SK-N-SH (cell line): ENCODE measurements at regions not wholly inside any gene's neighbourhood (a gene's known extent, or its start where the extent isn't known, plus 50 kb on each side); places are given as distances from the start of the nearest gene placed in this dataset.

Experiments used
- CTCF ChIA-PET: fragments of 300-600, 350-600 bp; formaldehyde crosslinking; extraction: SDS; loops from one replicate; lab custom pipeline; 2021; lab: Yijun Ruan, JAX
- POLR2A ChIA-PET: fragments of 350-600 bp; sonication (Branson Sonifier 250); formaldehyde crosslinking; extraction: SDS; loops from one replicate; lab custom pipeline; 2020; ENCODE audit warnings: antibody characterized with exemption, inconsistent platforms; lab: Yijun Ruan, JAX
- DNase-seq: peaks from one replicate; pipeline ENCODE4 v3.0.0; 2012
- H2AFZ ChIP-seq: fragments of 200-600 bp; sonication (generic); 2 replicates; pipeline ENCODE4 v1.8.1; 2016; ENCODE audit warnings: antibody characterized with exemption, mild to moderate bottlenecking, low read depth
- H3F3A ChIP-seq: fragments of 200-600 bp; sonication (generic); replicated peaks from 2 replicates; pipeline ENCODE3; 2016; ENCODE audit warnings: antibody characterized with exemption, mild to moderate bottlenecking; ENCODE audit not compliant: insufficient read depth
- H3K27ac ChIP-seq, 2 experiments: fragments of 200-500 bp in 1 of 2; fragments of 200-600 bp in 1 of 2; sonication (Bioruptor generic) in 1 of 2; sonication (generic), shearing (Covaris generic) in 1 of 2; 2 replicates each; pipeline versions ENCODE4 v1.5.1 to v1.6.1; 2014 to 2016; ENCODE audit warnings: low read depth in 2 of 2, inconsistent platforms in 1 of 2, low read length in 1 of 2, mild to moderate bottlenecking in 1 of 2, mixed read lengths in 1 of 2
- H3K27me3 ChIP-seq: fragments of 200-600 bp; sonication (generic), shearing (Covaris generic); 2 replicates; pipeline ENCODE4 v1.6.1; 2016; ENCODE audit warnings: mixed run types; ENCODE audit not compliant: insufficient read depth
- H3K36me3 ChIP-seq, 2 experiments: fragments of 200-500 bp in 1 of 2; fragments of 200-600 bp in 1 of 2; sonication (Bioruptor generic) in 1 of 2; sonication (generic) in 1 of 2; replicated peaks in 1 of 2; 2 replicates each; pipeline versions ENCODE3 to v1.5.1; 2014 to 2016; ENCODE audit warnings: low read length in 1 of 2, mild to moderate bottlenecking in 1 of 2; ENCODE audit not compliant: insufficient read depth in 2 of 2, control insufficient read depth in 1 of 2
- H3K4me1 ChIP-seq, 2 experiments: fragments of 200-500 bp in 1 of 2; fragments of 200-600 bp in 1 of 2; sonication (Bioruptor generic) in 1 of 2; sonication (generic), shearing (Covaris generic) in 1 of 2; 2 replicates each; pipeline versions ENCODE4 v1.5.1 to v1.6.1; 2014 to 2016; ENCODE audit warnings: low read depth in 1 of 2, low read length in 1 of 2, mixed run types in 1 of 2; ENCODE audit not compliant: insufficient read depth in 2 of 2, control insufficient read depth in 1 of 2
- H3K4me2 ChIP-seq: fragments of 200-600 bp; sonication (generic), shearing (Covaris generic); 2 replicates; pipeline ENCODE4 v1.6.1; 2017; ENCODE audit warnings: mixed run types
- H3K4me3 ChIP-seq, 2 experiments: fragments of 200-500 bp in 1 of 2; fragments of 200-600 bp in 1 of 2; sonication (Bioruptor generic) in 1 of 2; sonication (generic), shearing (Covaris generic) in 1 of 2; 2 replicates each; pipeline versions ENCODE4 v1.5.1 to v1.8.1; 2014 to 2016; ENCODE audit warnings: low read depth in 2 of 2, inconsistent platforms in 1 of 2, low read length in 1 of 2, mild to moderate bottlenecking in 1 of 2, mixed read lengths in 1 of 2, moderate library complexity in 1 of 2
- H3K79me2 ChIP-seq: fragments of 200-600 bp; sonication (generic); 2 replicates; pipeline ENCODE4 v1.8.1; 2017; ENCODE audit warnings: mild to moderate bottlenecking; ENCODE audit not compliant: insufficient read depth
- H3K9ac ChIP-seq: fragments of 200-600 bp; sonication (generic); 2 replicates; pipeline ENCODE4 v1.6.1; 2017; ENCODE audit warnings: mixed run types
- H3K9me2 ChIP-seq: fragments of 200-600 bp; sonication (generic); 2 replicates; pipeline ENCODE4 v1.6.1; 2017; ENCODE audit warnings: mixed run types
- H3K9me3 ChIP-seq: fragments of 200-600 bp; sonication (generic); 2 replicates; pipeline ENCODE4 v1.6.1; 2017; ENCODE audit warnings: mixed run types, mild to moderate bottlenecking, moderate library complexity
- H4K20me1 ChIP-seq: fragments of 200-600 bp; sonication (generic); 2 replicates; pipeline ENCODE4 v1.6.1; 2017; ENCODE audit warnings: mild to moderate bottlenecking, mixed run types; ENCODE audit not compliant: insufficient read depth
- ELF1 ChIP-seq: IDR thresholded peaks from 2 replicates; pipeline ENCODE4 v1.4.0; 2012
- FOSL2 ChIP-seq: IDR thresholded peaks from 2 replicates; pipeline ENCODE4 v1.4.0; 2012; ENCODE audit warnings: low read depth, mild to moderate bottlenecking, moderate library complexity, borderline replicate concordance
- POLR2AphosphoS5 ChIP-seq: IDR thresholded peaks from 2 replicates; pipeline ENCODE4 v1.6.1; 2012; ENCODE audit warnings: low read depth, low read length
- RCOR1 ChIP-seq: fragments of 150-350 bp; IDR thresholded peaks from 2 replicates; pipeline ENCODE4 v1.6.1; 2017; ENCODE audit warnings: antibody characterized with exemption, low read length
- RFX5 ChIP-seq: IDR thresholded peaks from 2 replicates; pipeline ENCODE4 v1.6.1; 2012; ENCODE audit warnings: mild to moderate bottlenecking, improper control_type of control experiment, low read length
- RXRA ChIP-seq: IDR thresholded peaks from 2 replicates; pipeline ENCODE4 v1.4.0; 2012; ENCODE audit warnings: low read depth, mild to moderate bottlenecking, borderline replicate concordance
- TAF1 ChIP-seq: IDR thresholded peaks from 2 replicates; pipeline ENCODE4 v1.6.1; 2012; ENCODE audit warnings: low read depth, mild to moderate bottlenecking, low read length, moderate library complexity, borderline replicate concordance
- TCF12 ChIP-seq: IDR thresholded peaks from 2 replicates; pipeline ENCODE4 v1.4.0; 2012
- YY1 ChIP-seq: IDR thresholded peaks from 2 replicates; pipeline ENCODE4 v1.4.0; 2012; ENCODE audit warnings: low read depth, mild to moderate bottlenecking
- WGBS: methylation state at CpG from one replicate; pipeline ENCODE4 v1.1.6; 2017; ENCODE audit warnings: low lambda C conversion rate; 5-methylcytosine and 5-hydroxymethylcytosine counted together
- TF ChIP-seq, protein P1 (sequence below): IDR thresholded peaks from 2 replicates; pipeline ENCODE4; 2012
- TF ChIP-seq, protein P2 (sequence below): fragments of 200-600 bp; sonication (generic); IDR thresholded peaks from 2 replicates; pipeline ENCODE4 v1.6.1; 2017; ENCODE audit warnings: antibody characterized with exemption, mild to moderate bottlenecking, moderate library complexity

DNA sequence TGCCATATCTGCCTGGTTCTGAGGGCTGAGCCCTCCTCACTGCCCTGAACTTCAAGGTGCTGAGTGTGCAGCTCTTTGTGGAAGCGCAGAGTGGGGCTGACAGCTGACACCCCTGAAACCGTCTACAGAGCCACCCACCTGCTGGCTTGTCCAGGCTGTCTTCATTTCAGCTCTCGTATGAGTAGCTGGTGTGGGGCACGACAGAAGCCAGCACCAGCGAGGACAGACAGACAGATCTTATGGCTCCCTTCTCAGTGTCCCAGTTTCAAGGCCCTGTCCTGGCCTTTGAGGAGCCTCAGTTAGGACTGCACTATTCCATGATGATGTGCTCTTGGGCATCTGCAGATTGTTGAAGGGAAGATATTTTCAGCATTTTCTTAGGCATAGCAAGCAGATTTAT, 287.1 kb downstream of the SLC4A3 start:
- H3K79me2 ChIP-seq, result no peaks in the 10 kb centered on the region
- POLR2A ChIA-PET, result no interaction called here

DNA sequence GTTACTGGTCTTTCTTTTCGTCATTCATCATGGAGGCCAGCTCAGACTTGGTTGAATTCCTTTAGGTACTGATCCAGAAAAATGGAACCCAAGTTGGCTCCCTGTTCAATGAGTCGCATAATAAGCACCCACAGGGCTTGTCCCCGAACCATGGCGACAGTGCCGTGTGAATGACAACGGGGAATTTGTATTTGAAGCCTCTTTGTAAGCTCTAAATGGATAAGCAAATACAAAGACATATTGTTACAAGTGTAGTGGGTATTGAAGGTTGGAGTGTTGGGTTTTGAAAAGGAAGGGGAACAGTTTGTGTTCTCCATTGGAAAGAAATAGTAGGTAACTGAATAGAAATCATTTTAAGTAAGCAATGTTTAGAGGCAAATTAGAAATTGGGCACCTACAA, 288.9 kb downstream of the SLC4A3 start:
- H3K79me2 ChIP-seq, result no peaks in the 10 kb centered on the region
- no peaks in the 10 kb centered on the region for H3K9me3 ChIP-seq
- 12% methylated on average over 6 of the region's 6 CpGs for WGBS
- H3F3A ChIP-seq, result no peaks in the 10 kb centered on the region
- no peaks in the 10 kb centered on the region for H3K36me3 ChIP-seq
- CTCF ChIA-PET, result no interaction called here
- H3K9ac ChIP-seq, result no peak overlapping the region
- DNase-seq, result no peak
- no peaks in the 10 kb centered on the region for H4K20me1 ChIP-seq
- H3K27ac ChIP-seq, result no peak overlapping the region
- no peaks in the 10 kb centered on the region; a peak in 1 of 4 replicates for H3K4me1 ChIP-seq
- H3K4me2 ChIP-seq, result no peak overlapping the region
- no peak overlapping the region for H3K4me3 ChIP-seq
- TF ChIP-seq, protein P1, sequence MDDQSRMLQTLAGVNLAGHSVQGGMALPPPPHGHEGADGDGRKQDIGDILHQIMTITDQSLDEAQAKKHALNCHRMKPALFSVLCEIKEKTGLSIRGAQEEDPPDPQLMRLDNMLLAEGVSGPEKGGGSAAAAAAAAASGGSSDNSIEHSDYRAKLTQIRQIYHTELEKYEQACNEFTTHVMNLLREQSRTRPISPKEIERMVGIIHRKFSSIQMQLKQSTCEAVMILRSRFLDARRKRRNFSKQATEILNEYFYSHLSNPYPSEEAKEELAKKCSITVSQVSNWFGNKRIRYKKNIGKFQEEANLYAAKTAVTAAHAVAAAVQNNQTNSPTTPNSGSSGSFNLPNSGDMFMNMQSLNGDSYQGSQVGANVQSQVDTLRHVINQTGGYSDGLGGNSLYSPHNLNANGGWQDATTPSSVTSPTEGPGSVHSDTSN, result no peak
- TF ChIP-seq YY1 (no peak), TCF12 (no peak), RFX5 (no peak), RXRA (no peak), POLR2AphosphoS5 (no peak), ELF1 (no peak), RCOR1 (no peak)
- TF ChIP-seq, protein P2, sequence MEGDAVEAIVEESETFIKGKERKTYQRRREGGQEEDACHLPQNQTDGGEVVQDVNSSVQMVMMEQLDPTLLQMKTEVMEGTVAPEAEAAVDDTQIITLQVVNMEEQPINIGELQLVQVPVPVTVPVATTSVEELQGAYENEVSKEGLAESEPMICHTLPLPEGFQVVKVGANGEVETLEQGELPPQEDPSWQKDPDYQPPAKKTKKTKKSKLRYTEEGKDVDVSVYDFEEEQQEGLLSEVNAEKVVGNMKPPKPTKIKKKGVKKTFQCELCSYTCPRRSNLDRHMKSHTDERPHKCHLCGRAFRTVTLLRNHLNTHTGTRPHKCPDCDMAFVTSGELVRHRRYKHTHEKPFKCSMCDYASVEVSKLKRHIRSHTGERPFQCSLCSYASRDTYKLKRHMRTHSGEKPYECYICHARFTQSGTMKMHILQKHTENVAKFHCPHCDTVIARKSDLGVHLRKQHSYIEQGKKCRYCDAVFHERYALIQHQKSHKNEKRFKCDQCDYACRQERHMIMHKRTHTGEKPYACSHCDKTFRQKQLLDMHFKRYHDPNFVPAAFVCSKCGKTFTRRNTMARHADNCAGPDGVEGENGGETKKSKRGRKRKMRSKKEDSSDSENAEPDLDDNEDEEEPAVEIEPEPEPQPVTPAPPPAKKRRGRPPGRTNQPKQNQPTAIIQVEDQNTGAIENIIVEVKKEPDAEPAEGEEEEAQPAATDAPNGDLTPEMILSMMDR, result no peak
- H2AFZ ChIP-seq, result no peak overlapping the region
- POLR2A ChIA-PET, result no interaction called here
- no peaks in the 10 kb centered on the region for H3K9me2 ChIP-seq
- no peaks in the 10 kb centered on the region for H3K27me3 ChIP-seq

More for the DNA sequence above, 287.1 kb downstream of the SLC4A3 start:
- no peaks in the 10 kb centered on the region for H3K9me3 ChIP-seq
- H3K4me1 ChIP-seq, result no peaks in the 10 kb centered on the region; a peak in 1 of 4 replicates
- no peaks in the 10 kb centered on the region; the same call in 1 of the 2 replicates for H3K27me3 ChIP-seq
- H3K4me3 ChIP-seq, result no peak overlapping the region
- CTCF ChIA-PET, result no interaction called here
- no peaks in the 10 kb centered on the region for H3K9me2 ChIP-seq
- H3K36me3 ChIP-seq, result no peaks in the 10 kb centered on the region
- DNase-seq, result no peak
- no peak overlapping the region for H2AFZ ChIP-seq
- TF ChIP-seq FOSL2 (no peak), ELF1 (no peak), TAF1 (no peak)
- no peaks in the 10 kb centered on the region for H4K20me1 ChIP-seq
- WGBS, result 0% methylated on average over 1 of the region's 5 CpGs
- no peak overlapping the region for H3K27ac ChIP-seq
- no peak overlapping the region for H3K4me2 ChIP-seq
- H3F3A ChIP-seq, result no peaks in the 10 kb centered on the region
- no peak overlapping the region for H3K9ac ChIP-seq
